ENCODE measurements at regions not wholly inside any gene's neighbourhood (a gene's known extent, or its start where the extent isn't known, plus 50 kb on each side); places are given as distances from the start of the nearest gene placed in this dataset. TPM values are rescaled to one million over a fixed set of nuclear protein-coding genes. Genes with fewer than 3 reads are reported as not detected.

Small RNA genes in the stretch of these regions (small RNA-seq; reads per million reads assigned to genes)
- not detected for gene RNA5SP107

All from frontal cortex (tissue), 1 donor.